NB4 (cell line): ENCODE measurements at regions not wholly inside any gene's neighbourhood (a gene's known extent, or its start where the extent isn't known, plus 50 kb on each side); places are given as distances from the start of the nearest gene placed in this dataset.

Source experiments
- CTCF ChIP-seq: IDR thresholded peaks from one replicate; pipeline ENCODE4 v1.5.1; 2012; ENCODE audit warnings: low read depth, low read length
- MYC ChIP-seq: IDR thresholded peaks from 2 replicates; pipeline ENCODE4 v1.6.1; 2011; ENCODE audit warnings: low read depth, low read length
- POLR2A ChIP-seq: IDR thresholded peaks from 2 replicates; pipeline ENCODE4 v1.6.1; 2011; ENCODE audit warnings: mild to moderate bottlenecking; ENCODE audit not compliant: insufficient read length; ENCODE audit errors: extremely low read depth

- TF ChIP-seq CTCF: no peak
- no peak for TF ChIP-seq MYC
- no peak for TF ChIP-seq POLR2A
Observed at GRCh38 chr18:56445422-56445821, 193.0 kb downstream of the TXNL1 start.
